HCT116 (cell line): ENCODE measurements at regions not wholly inside any gene's neighbourhood (a gene's known extent, or its start where the extent isn't known, plus 50 kb on each side); places are given as distances from the start of the nearest gene placed in this dataset.
"Not testable (repeated sequence)": the region's sequence is repeated elsewhere in the genome, so short reads cannot be mapped to it uniquely, and the experiment has no call there.

Experiments
- ATAC-seq: fragments of 200-7000 bp; cut with Tn5 transposase; 2 replicates; pipeline ENCODE4 v1.9.1; 2020; ENCODE audit warnings: mild to moderate bottlenecking, moderate library complexity
- BruUV-seq: library from RNA; stranded (reverse); fragments of 400-500 nt; replicated peaks from 2 replicates; lab custom pipeline; 2021; lab: Mats Ljungman, UMichigan
- CTCF ChIA-PET: fragments of 300-600 bp; sonication (Branson Sonifier 250); formaldehyde crosslinking; loops from one replicate; lab custom pipeline; 2021; ENCODE audit warnings: antibody characterized with exemption; lab: Charles Lee
- POLR2A ChIA-PET: fragments of 300-600, 350-600 bp; sonication (Branson Sonifier 250); formaldehyde crosslinking; loops from one replicate; lab custom pipeline; 2021; ENCODE audit warnings: antibody characterized with exemption; lab: Charles Lee
- RAD21 ChIA-PET, 2 experiments: fragments of 300-600 bp; sonication (Branson Sonifier 250); formaldehyde crosslinking; loops; one replicate each; lab custom pipeline; 2023; ENCODE audit warnings: low total read pairs in 2 of 2; ENCODE audit not compliant: uncharacterized antibody in 2 of 2, unreplicated experiment in 2 of 2, low non-redundant PET in 1 of 2; lab: Charles Lee
- DNase-seq: peaks from one replicate; pipeline ENCODE4 v3.0.0-alpha.2; 2010; ENCODE audit warnings: low read depth, low spot score
- H2AFZ ChIP-seq: fragments of 200-600 bp; shearing (Covaris generic), sonication (generic); 2 replicates; pipeline ENCODE4 v1.6.1; 2017; ENCODE audit warnings: low read depth, mixed run types, mixed read lengths, antibody characterized with exemption, low read length; ENCODE audit not compliant: poor library complexity, severe bottlenecking
- H3K27ac ChIP-seq: 2 replicates; pipeline ENCODE4 v1.5.1; 2012; ENCODE audit warnings: low read depth, low read length
- H3K27me3 ChIP-seq: fragments of 200-600 bp; sonication (generic); 2 replicates; pipeline ENCODE4 v1.6.1; 2016; ENCODE audit warnings: mixed run types, low read length, mixed read lengths; ENCODE audit not compliant: insufficient read depth
- H3K36me3 ChIP-seq, 2 experiments: fragments of 200-500 bp in 1 of 2; fragments of 200-600 bp in 1 of 2; sonication (Bioruptor generic) in 1 of 2; sonication (generic) in 1 of 2; 2 replicates each; pipeline versions ENCODE4 v1.5.1 to v1.6.1; 2014 to 2016; ENCODE audit warnings: low read length in 2 of 2, inconsistent platforms in 1 of 2, mixed read lengths in 1 of 2, mixed run types in 1 of 2; ENCODE audit not compliant: insufficient read depth in 2 of 2, control insufficient read depth in 1 of 2
- H3K4me1 ChIP-seq, 2 experiments: fragments of 200-600 bp in 1 of 2; sonication (generic) in 1 of 2; 2 replicates each; pipeline versions ENCODE4 v1.5.1 to v1.6.1; 2012 to 2017; ENCODE audit warnings: low read length in 2 of 2, inconsistent platforms in 1 of 2, mild to moderate bottlenecking in 1 of 2, mixed read lengths in 1 of 2, mixed run types in 1 of 2, moderate library complexity in 1 of 2; ENCODE audit not compliant: insufficient read depth in 2 of 2, control insufficient read depth in 1 of 2
- H3K4me2 ChIP-seq: fragments of 200-600 bp; sonication (generic); 2 replicates; pipeline ENCODE4 v1.6.1; 2017; ENCODE audit warnings: mixed run types, low read length, mixed read lengths
- H3K4me3 ChIP-seq, 2 experiments: fragments of 200-600 bp in 1 of 2; sonication (generic) in 1 of 2; replicated peaks in 1 of 2; 2 replicates each; pipeline ENCODE4 v1.5.1; 2011 to 2016; ENCODE audit warnings: low read length in 2 of 2, control low read depth in 1 of 2, low read depth in 1 of 2, mild to moderate bottlenecking in 1 of 2, mixed read lengths in 1 of 2, mixed run types in 1 of 2
- H3K79me2 ChIP-seq: fragments of 200-600 bp; sonication (generic); 2 replicates; pipeline ENCODE4 v1.6.1; 2017; ENCODE audit warnings: mild to moderate bottlenecking, mixed run types, low read length, moderate library complexity, mixed read lengths; ENCODE audit not compliant: insufficient read depth
- H3K9ac ChIP-seq: fragments of 200-600 bp; sonication (generic); 2 replicates; pipeline ENCODE4 v1.6.1; 2016; ENCODE audit warnings: low read length, mixed read lengths
- H3K9me2 ChIP-seq: fragments of 200-600 bp; sonication (generic), shearing (Covaris generic); 2 replicates; pipeline ENCODE4 v1.6.1; 2017; ENCODE audit warnings: mixed run types, mild to moderate bottlenecking, moderate library complexity; ENCODE audit not compliant: insufficient read depth
- H3K9me3 ChIP-seq, 2 experiments: fragments of 200-500 bp in 1 of 2; fragments of 200-600 bp in 1 of 2; sonication (Bioruptor generic) in 1 of 2; sonication (generic) in 1 of 2; 2 replicates each; pipeline ENCODE4 v1.6.1; 2014 to 2017; ENCODE audit warnings: low read length in 2 of 2, mixed read lengths in 2 of 2, inconsistent platforms in 1 of 2, low read depth in 1 of 2, mild to moderate bottlenecking in 1 of 2, mixed run types in 1 of 2, moderate library complexity in 1 of 2; ENCODE audit not compliant: control insufficient read depth in 1 of 2, insufficient read depth in 1 of 2
- H4K20me1 ChIP-seq: fragments of 200-600 bp; sonication (generic), shearing (Covaris generic); 2 replicates; pipeline ENCODE4 v1.6.1; 2017; ENCODE audit warnings: mixed run types, mild to moderate bottlenecking, moderate library complexity; ENCODE audit not compliant: insufficient read depth
- CBX3 ChIP-seq: IDR thresholded peaks from 2 replicates; pipeline ENCODE4 v1.6.1; 2012; ENCODE audit warnings: low read depth
- CEBPB ChIP-seq: IDR thresholded peaks from 2 replicates; pipeline ENCODE4 v1.6.1; 2012; ENCODE audit warnings: low read depth
- CTCF ChIP-seq, 3 experiments: fragments of 200-600 bp in 1 of 3; sonication (generic) in 1 of 3; IDR thresholded peaks in 2 of 3; conservative IDR thresholded peaks in 1 of 3; 2 replicates each; pipeline ENCODE4 v1.5.1; 2012 to 2017; ENCODE audit warnings: low read depth in 2 of 3, low read length in 2 of 3, antibody characterized with exemption in 1 of 3, borderline replicate concordance in 1 of 3, control low read depth in 1 of 3, mild to moderate bottlenecking in 1 of 3, mixed read lengths in 1 of 3, mixed run types in 1 of 3, moderate library complexity in 1 of 3; ENCODE audit not compliant: insufficient read depth in 1 of 3
- EGR1 ChIP-seq: IDR thresholded peaks from 2 replicates; pipeline ENCODE4 v1.6.1; 2012; ENCODE audit warnings: low read depth
- ELF1 ChIP-seq: IDR thresholded peaks from 2 replicates; pipeline ENCODE4 v1.6.1; 2012; ENCODE audit warnings: low read depth, borderline replicate concordance
- FOSL1 ChIP-seq: IDR thresholded peaks from 2 replicates; pipeline ENCODE4 v1.6.1; 2012; ENCODE audit warnings: low read depth
- JUND ChIP-seq: IDR thresholded peaks from 2 replicates; pipeline ENCODE4 v1.6.1; 2012
- POLR2A ChIP-seq: IDR thresholded peaks from 2 replicates; pipeline ENCODE4 v1.7.0; 2011; ENCODE audit warnings: borderline replicate concordance; ENCODE audit not compliant: insufficient read depth, insufficient read length; ENCODE audit errors: extremely low read depth
- RAD21 ChIP-seq: IDR thresholded peaks from 2 replicates; pipeline ENCODE4 v1.6.1; 2012; ENCODE audit warnings: low read depth, mild to moderate bottlenecking
- REST ChIP-seq: IDR thresholded peaks from 2 replicates; pipeline ENCODE4 v1.6.1; 2012; ENCODE audit warnings: low read depth
- SIN3A ChIP-seq: IDR thresholded peaks from 2 replicates; pipeline ENCODE4 v1.6.1; 2012; ENCODE audit warnings: low read depth
- SRF ChIP-seq: IDR thresholded peaks from 2 replicates; pipeline ENCODE4 v1.6.1; 2012; ENCODE audit warnings: low read depth
- TCF7L2 ChIP-seq: IDR thresholded peaks from 2 replicates; pipeline ENCODE4 v1.7.0; 2011; ENCODE audit warnings: borderline replicate concordance, inconsistent platforms; ENCODE audit not compliant: insufficient read depth, insufficient read length; ENCODE audit errors: extremely low read depth
- YY1 ChIP-seq: IDR thresholded peaks from 2 replicates; pipeline ENCODE4 v1.6.1; 2011; ENCODE audit warnings: low read length, low read depth, moderate library complexity, mild to moderate bottlenecking; ENCODE audit not compliant: insufficient replicate concordance; ENCODE audit errors: extremely low read depth
- ZBTB33 ChIP-seq: IDR thresholded peaks from 2 replicates; pipeline ENCODE4 v1.6.1; 2011; ENCODE audit warnings: mild to moderate bottlenecking, low read length, moderate library complexity; ENCODE audit not compliant: insufficient replicate concordance; ENCODE audit errors: extremely low read depth
- intact Hi-C: fragments of 100-400 bp; cut with micrococcal nuclease; formaldehyde crosslinking; loops from 2 replicates; pipeline ENCODE4 v1.10.0; 2022

- H3K9ac ChIP-seq, H3K4me1 ChIP-seq, H2AFZ ChIP-seq, BruUV-seq, H3K4me3 ChIP-seq, POLR2A ChIA-PET, H3K9me3 ChIP-seq, H3K27ac ChIP-seq, H4K20me1 ChIP-seq, H3K4me2 ChIP-seq, H3K79me2 ChIP-seq, CTCF ChIA-PET, H3K9me2 ChIP-seq, H3K36me3 ChIP-seq, intact Hi-C loops, RAD21 ChIA-PET, ATAC-seq, H3K27me3 ChIP-seq, DNase-seq: not testable (repeated sequence)
Measured at GRCh38 chr3:48101301-48101650, 85.1 kb upstream of the MAP4 start.

GRCh38 chr3:48092270-48092669, 76.1 kb upstream of the MAP4 start:
- no peaks in the 10 kb centered on the region for H3K9me2 ChIP-seq
- no peak for ATAC-seq
- POLR2A ChIA-PET, result no interaction called here
- no peaks in the 10 kb centered on the region for H3K9me3 ChIP-seq
- H3K36me3 ChIP-seq, result no peaks in the 10 kb centered on the region
- H3K27ac ChIP-seq, result no peak overlapping the region
- H2AFZ ChIP-seq, result no peak overlapping the region
- TF ChIP-seq SIN3A (no peak), SRF (no peak), YY1 (no peak), JUND (no peak), REST (no peak), EGR1 (no peak), CBX3 (no peak), ELF1 (no peak), CEBPB (no peak), ZBTB33 (no peak), TCF7L2 (no peak), POLR2A (no peak), CTCF (IDR thresholded peaks at IDR 0.05 in 2 of 3, conservative IDR thresholded peaks at IDR 0.05 in 1 of 3; ENCODE audit: borderline replicate concordance in 1 of 3, insufficient read depth in 1 of 3, low read depth in 2 of 3, low read length in 2 of 3) (no peak), RAD21 (no peak), FOSL1 (no peak)
- TF ChIP-seq, all 23 proteins: peak for 0
- Histone ChIP-seq H3K4me3 (no peak overlapping the region), H3K4me1 (peaks cover 5 to 16% of the 10 kb centered on the region in 2 experiments), H3K9ac (no peak overlapping the region), H4K20me1 (no peaks in the 10 kb centered on the region), H3K79me2 (peaks cover 14% of the 10 kb centered on the region), H3K27me3 (no peaks in the 10 kb centered on the region), H3K4me2 (no peak overlapping the region)
- intact Hi-C loops, result no loop called here
- ChIA-PET CTCF (no interaction called here), RAD21 (no interaction called here)
- DNase-seq, result no peak
- BruUV-seq, result no TSS peak
